ENCODE measurements at regions not wholly inside any gene's neighbourhood (a gene's known extent, or its start where the extent isn't known, plus 50 kb on each side); places are given as distances from the start of the nearest gene placed in this dataset.

DNA sequence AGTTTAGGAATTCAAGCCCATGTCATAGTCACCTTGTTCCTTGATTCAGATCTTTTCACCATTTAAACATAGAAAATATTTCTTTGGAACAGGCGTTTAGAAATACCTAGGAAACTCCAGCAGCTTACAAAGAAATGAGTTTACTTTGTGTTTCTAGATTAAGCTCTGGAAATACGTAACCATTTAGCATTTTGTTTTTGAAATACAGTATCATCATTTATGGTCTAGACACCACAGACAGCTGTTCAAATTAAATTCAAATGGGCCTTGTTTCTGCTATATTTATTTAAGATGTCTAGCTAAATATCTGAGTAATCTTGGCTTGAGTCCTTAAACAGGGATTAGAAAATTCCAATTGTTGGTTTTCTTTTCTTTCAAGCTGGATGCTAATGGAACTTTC, 228.5 kb downstream of the NDFIP2 start:
- TF ChIP-seq, protein P1, sequence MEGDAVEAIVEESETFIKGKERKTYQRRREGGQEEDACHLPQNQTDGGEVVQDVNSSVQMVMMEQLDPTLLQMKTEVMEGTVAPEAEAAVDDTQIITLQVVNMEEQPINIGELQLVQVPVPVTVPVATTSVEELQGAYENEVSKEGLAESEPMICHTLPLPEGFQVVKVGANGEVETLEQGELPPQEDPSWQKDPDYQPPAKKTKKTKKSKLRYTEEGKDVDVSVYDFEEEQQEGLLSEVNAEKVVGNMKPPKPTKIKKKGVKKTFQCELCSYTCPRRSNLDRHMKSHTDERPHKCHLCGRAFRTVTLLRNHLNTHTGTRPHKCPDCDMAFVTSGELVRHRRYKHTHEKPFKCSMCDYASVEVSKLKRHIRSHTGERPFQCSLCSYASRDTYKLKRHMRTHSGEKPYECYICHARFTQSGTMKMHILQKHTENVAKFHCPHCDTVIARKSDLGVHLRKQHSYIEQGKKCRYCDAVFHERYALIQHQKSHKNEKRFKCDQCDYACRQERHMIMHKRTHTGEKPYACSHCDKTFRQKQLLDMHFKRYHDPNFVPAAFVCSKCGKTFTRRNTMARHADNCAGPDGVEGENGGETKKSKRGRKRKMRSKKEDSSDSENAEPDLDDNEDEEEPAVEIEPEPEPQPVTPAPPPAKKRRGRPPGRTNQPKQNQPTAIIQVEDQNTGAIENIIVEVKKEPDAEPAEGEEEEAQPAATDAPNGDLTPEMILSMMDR (IDR thresholded peaks at IDR 0.05) = no peak
- no peak for TF ChIP-seq POLR2A (IDR thresholded peaks at IDR 0.05)
